ENCODE measurements at regions not wholly inside any gene's neighbourhood (a gene's known extent, or its start where the extent isn't known, plus 50 kb on each side); places are given as distances from the start of the nearest gene placed in this dataset.

GRCh38 chr4:79528241-79528706, 120.2 kb upstream of the GK2 start:
- no peak for DNase-seq

DNA sequence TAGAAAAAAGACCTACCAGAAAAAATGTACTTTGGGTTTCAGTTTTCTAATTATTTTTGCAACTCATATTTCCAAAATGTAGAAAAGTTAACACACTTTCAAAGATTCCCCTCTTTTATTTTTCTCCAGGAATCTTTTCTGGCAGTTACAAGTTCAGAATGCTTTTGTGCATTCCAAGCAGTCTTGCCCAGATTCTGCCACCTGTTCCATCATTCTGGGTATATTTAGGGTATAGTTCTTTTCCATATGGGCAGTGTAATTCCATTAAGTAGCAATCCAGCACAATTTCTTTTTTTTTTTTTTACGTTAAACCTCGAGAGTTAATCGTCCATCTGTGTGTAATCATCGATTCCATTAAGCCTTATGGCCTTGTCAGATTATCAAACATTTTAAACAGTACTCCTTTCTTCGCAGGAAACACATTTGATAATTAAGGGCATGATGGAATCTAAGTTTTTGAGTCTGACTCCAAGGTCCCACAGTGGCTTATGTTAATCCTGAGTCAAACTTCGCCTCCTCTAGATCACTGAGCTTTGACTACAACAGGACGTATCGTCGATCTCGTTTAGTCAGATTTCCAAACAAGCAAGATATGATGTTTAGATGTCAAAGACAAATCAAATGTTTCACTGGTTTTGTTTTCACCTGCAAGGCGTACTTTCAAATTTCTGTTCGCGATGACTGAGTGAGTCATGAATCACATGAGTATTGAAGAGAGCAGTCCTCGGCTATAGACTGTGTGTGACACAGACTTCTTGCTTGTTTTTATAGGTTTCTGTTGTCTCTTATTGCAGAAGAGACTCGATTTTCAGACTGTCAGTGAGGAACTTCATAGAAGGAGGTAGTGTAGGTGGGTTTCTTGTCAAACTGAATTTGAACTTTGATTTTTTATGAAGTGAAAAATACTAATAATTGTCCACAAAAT, 118.9 kb upstream of the GK2 start:
- no peak for DNase-seq

GRCh38 chr4:79516114-79516513, 108.1 kb upstream of the GK2 start:
- no peak for DNase-seq

DNA sequence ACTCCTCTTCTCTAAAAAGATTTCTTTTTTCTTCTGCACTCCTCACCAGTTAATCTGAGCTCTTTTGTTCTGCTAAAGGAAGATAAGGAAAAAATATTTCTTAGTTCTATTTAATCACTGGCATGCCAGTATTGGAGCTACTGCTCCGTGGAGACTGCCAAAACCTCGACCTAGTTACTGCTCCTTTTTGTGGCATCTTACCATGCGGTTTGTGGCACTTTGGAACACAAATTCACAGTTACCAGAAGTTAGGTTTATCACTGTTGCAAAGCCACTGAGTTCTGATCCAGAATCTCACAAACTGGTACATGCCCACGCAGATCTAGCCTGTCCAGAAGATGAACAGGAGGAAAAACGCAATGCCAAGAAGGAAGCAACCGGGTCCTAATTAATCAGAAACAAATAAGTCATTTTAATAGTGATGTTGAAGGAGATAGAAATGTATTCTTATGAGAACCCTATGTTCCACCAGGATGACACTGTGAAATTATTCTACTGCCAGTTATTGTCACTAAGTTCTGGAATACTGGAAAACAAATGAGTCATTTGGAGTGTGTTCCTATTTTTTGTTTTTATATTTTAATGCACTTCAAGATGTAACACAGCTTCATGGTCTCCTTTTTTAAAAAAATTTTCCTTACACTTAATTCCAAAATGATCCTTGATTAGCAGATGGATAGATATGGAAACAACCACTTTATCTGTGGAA, 106.7 kb upstream of the GK2 start:
- no peak for DNase-seq

DNA sequence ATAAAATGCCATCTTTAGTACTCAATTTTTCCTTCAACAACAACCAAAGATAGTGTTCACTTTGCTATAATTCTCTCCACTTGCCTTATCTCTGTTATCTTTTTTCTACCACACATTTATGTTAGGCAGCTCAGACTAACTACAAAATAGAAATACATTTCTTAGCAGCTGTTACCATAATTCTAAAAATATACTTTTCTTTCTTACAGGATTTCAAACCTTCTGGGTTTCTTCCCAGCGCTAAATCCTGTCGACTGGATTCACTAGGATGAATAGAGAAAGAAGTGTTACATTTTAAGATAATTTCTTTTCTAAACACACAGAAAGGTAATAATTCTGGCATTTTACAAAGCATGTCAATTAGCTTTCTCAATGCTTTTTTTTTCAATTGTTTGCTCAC, 105.5 kb upstream of the GK2 start:
- DNase-seq, result no peak

DNA sequence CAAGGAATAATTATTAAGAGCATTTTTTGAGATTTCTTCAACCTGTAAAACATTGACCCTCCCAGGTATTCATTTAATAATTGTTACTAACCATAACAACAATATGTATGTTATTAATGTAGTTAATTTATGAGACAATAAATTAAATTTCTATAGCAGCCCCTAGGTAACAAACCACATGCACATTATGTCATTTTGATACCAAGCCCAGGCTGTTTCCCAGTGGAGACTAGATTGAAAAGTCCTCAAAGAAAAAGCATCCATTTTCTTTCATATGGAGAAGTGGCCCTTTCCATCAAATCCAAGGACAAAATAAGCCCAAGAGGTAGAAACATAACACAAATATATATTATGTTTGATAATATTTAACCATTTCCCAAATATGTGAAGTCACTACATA, 104.3 kb upstream of the GK2 start:
- DNase-seq, result no peak

GRCh38 chr4:79502081-79502480, 94.1 kb upstream of the GK2 start:
- DNase-seq, result no peak

- DNase-seq, result no peak
These were observed 90.3 kb upstream of the GK2 start for GRCh38 chr4:79498282-79498681.

DNA sequence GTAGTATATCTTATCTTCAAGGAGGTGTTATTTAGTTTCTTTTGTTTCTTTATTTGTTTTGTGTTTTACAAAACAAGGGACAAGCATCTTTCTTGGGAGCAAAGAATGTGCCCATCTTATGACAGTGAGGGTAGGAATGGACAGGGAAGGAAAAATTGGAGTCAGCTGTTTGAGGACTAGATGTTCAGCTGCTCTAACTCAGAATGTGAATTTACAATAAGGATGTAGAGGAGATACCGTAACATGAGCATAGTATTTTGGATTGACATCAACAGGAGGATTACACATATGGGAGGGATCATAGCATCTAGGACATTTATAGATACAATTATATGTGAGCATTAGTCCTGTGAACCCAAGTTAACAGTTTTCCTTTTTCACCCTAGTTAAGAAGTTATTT, 89.0 kb upstream of the GK2 start:
- DNase-seq, result no peak

DNA sequence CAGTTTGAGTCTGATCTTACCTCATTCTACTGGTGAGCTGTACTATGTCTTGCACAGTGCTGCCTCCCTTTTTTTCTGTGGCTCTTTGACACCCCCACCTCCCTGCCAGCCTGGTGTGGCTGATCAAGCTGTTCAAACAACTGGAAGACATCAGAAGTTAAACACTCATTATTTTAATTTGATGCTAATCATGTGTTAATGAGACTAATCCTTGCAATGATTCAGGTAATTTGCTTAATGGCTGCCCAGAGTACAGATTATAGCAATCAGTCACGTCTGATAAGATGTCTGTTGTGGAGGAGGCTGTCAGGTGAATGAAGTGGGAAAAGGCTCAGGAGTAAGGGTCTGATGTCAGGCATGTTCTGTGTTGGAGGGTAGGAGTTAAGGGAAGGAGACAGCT, 87.4 kb upstream of the GK2 start:
- DNase-seq, result no peak

GRCh38 chr4:79492148-79492547, 84.1 kb upstream of the GK2 start:
- DNase-seq, result no peak

DNA sequence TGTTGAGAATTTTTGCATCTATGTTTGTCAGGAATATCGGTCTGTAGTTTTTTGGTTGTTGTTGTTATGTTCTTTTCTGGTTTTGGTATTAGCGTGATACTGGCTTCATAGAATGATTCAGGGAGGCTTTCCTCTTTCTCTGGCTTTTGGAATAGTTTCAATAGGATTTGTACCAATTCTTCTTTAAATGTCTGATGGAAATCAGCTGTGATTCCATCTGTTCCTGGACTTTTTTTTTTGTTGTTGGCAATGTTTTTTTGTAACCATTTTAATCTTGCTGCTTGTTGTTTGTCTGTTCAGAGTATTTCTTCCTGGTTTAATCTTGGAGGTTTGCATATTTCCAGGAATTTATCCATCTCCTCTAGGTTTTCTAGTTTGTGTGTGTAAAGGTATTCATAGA, 81.5 kb upstream of the GK2 start:
- no peak for DNase-seq

DNA sequence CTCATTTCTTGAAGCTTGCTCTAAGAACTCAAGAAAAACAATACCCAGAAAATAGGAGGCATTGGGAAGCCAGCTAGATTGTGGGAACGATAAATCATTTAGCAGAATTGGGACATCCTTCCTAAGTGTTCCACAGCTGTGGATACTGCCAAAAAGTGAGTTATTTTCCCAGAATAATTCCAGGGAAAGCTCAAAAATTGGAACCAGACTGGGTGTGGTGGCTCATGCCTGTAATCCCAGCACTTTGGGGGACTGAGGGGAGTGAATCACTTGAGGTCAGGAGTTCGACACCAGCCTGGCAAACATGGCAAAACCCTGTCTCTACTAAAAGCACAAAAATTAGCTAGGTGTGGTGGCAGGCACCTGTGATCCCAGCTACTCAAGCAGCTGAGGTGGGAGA, 68.2 kb upstream of the GK2 start:
- DNase-seq, result no peak

DNA sequence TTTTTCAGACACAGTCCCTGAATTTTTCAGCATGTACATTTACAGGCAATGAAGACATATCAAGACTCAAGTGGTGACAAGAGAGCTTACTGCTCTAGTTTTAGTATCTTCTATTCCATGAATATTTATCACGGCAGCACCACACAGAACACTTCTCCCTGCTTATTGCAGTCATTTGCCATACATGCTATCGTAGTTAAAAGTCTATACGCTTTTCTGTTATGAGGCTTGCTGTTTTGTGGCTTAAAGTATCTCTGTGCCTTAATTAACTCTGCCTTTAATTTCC, 65.4 kb upstream of the GK2 start:
- DNase-seq, result no peak

DNA sequence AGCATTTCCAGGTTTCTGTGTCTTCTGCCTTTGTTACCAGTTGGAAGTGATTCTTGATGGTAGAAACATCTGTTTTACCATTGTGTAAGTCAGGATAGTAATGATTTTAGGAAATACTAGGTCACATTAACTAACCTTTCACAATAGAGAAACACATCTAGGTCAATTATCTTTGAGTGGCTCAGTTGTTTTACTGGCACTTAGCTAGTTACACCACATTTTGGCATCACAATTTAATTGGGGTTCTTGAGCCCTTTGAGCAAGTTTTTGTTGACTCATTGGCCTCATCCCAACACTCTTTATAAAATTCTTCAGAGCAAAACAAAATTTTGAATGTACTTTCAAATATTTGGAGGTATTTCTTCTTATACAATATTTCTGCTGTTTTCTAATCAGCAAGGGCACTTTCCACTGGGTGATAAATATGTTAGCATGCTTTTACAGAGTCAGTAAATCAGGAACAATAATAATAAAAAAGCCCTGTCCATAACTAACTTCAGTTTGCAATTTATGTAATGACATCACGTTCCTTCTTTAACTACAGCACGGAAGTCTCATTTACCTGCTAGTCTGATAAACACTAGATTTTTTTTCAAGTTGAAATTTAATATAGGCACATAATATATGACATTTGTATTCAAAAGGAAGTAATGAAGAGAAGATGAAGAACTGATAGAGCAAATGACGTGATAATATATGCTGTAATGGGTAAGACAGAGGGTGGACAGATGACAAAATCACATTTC, 64.8 kb upstream of the GK2 start:
- DNase-seq, result no peak

- DNase-seq, result no peak
These were observed 64.0 kb upstream of the GK2 start for GRCh38 chr4:79472036-79472435.

DNA sequence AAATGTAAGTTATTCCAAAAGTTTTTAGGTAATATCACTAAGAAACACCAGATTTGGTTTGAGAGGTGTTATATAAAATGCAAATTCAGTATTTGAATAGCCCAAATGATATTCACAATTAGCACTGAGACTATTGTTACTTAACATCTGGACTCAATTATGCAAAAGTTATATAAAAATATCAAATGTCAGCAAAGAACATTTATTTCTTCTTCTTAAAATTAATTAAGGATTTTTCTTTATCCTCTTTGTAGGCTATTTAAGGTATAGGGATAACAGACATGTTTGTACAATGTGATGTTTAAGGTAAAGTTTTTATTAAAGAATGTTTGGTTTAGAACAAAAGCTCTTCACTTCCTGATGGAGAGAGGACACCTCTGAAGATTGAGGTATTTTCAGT, 63.3 kb upstream of the GK2 start:
- no peak for DNase-seq

- DNase-seq, result no peak
These were observed 59.4 kb upstream of the GK2 start for GRCh38 chr4:79467246-79467932.

GRCh38 chr4:79466621-79467020, 58.6 kb upstream of the GK2 start:
- DNase-seq, result no peak

Measured in KG1 (cell line).